GM12801 (cell line): ENCODE measurements at regions not wholly inside any gene's neighbourhood (a gene's known extent, or its start where the extent isn't known, plus 50 kb on each side); places are given as distances from the start of the nearest gene placed in this dataset.

Experiments used
- CTCF ChIP-seq: IDR thresholded peaks from one replicate; pipeline ENCODE4 v1.5.1; 2011; ENCODE audit warnings: control low read depth; ENCODE audit not compliant: insufficient read length; ENCODE audit errors: extremely low read depth

- TF ChIP-seq CTCF, result no peak
Measured at GRCh38 chr7:25926891-25927625, 224.9 kb upstream of the NFE2L3 start.

- no peak for TF ChIP-seq CTCF
Measured at GRCh38 chr7:25927626-25927978, 224.4 kb upstream of the NFE2L3 start.

DNA sequence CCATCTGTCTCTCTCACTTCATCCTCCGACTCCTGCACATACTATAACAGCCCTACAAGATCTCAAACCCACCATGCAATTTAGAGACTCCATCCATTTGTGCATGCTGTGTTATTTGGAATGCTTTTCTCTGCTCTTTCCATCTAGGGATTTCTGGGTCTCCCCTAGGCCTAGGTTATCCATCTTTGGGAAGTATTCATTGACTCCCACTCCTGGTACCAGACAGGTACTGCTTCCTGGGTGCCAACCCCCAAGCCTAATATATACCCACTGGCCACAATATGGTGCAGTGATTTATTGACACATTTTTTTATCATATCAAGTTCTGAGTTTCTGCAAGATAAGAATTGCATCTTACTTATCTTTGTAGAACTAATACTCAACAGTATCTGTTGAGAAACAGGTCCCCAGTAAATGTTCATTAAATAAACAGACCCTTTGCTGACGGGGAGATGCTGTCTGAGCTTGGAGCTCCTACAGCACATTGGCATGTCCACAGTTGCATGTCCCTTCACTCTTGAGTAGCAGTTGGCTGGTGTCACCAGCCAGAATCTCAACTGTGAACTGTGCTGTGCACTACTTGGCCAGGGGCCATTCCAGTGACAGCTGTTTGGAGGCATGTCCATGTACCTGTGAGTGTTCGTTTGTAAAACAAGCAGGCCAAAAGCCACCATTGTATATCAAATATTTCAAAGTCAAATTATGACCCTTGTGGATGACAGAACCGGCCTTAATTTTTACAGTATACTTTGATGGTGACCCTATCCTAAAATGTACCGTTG lies 223.3 kb upstream of the NFE2L3 start:
- TF ChIP-seq CTCF, result no peak

GRCh38 chr7:25929448-25929847 lies 222.6 kb upstream of the NFE2L3 start:
- no peak for TF ChIP-seq CTCF

GRCh38 chr7:25930492-25931048 lies 221.4 kb upstream of the NFE2L3 start:
- TF ChIP-seq CTCF, result no peak

GRCh38 chr7:25931156-25931555 lies 220.8 kb upstream of the NFE2L3 start:
- TF ChIP-seq CTCF, result no peak

DNA sequence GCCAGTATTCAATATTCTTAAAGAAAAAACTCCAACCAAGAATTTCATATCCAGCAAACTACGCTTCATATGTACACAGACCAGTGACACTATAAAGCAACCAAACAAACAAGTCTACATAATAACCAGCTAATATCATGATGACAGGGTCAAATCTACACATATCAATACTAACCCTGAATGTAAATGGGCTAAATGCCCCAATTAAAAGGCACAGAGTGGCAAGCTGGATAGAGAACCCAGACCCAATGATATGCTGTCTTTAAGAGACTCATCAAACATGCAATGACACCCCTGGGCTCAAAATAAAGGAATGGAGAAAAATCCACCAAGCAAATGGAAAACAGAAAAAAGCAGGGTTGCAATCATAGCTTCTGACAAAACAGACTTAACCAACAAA lies 218.1 kb upstream of the NFE2L3 start:
- no peak for TF ChIP-seq CTCF
